ENCODE measurements at regions not wholly inside any gene's neighbourhood (a gene's known extent, or its start where the extent isn't known, plus 50 kb on each side); places are given as distances from the start of the nearest gene placed in this dataset.

GRCh38 chr5:8098081-8098480, 229.1 kb downstream of the MTRR start:
- TF ChIP-seq EZH2 (IDR thresholded peaks at IDR 0.05; ENCODE audit: low read length): no peak
- TF ChIP-seq, protein P1, sequence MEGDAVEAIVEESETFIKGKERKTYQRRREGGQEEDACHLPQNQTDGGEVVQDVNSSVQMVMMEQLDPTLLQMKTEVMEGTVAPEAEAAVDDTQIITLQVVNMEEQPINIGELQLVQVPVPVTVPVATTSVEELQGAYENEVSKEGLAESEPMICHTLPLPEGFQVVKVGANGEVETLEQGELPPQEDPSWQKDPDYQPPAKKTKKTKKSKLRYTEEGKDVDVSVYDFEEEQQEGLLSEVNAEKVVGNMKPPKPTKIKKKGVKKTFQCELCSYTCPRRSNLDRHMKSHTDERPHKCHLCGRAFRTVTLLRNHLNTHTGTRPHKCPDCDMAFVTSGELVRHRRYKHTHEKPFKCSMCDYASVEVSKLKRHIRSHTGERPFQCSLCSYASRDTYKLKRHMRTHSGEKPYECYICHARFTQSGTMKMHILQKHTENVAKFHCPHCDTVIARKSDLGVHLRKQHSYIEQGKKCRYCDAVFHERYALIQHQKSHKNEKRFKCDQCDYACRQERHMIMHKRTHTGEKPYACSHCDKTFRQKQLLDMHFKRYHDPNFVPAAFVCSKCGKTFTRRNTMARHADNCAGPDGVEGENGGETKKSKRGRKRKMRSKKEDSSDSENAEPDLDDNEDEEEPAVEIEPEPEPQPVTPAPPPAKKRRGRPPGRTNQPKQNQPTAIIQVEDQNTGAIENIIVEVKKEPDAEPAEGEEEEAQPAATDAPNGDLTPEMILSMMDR (optimal IDR thresholded peaks at IDR 0.05 in 1 of 3, IDR thresholded peaks at IDR 0.05 in 1 of 3, conservative IDR thresholded peaks at IDR 0.05 in 1 of 3; ENCODE audit: extremely low read depth in 1 of 3, insufficient read depth in 2 of 3, low read length in 3 of 3): no peak
- Histone ChIP-seq H3K27ac (ENCODE audit: control insufficient read depth, insufficient read depth, low read length) (no peak overlapping the region), H3K79me2 (ENCODE audit: control insufficient read depth, insufficient read depth, low read length) (no peaks in the 10 kb centered on the region), H3K27me3 (ENCODE audit: control insufficient read depth, extremely low read depth, insufficient read depth, low read length) (no peaks in the 10 kb centered on the region), H3K9ac (ENCODE audit: control insufficient read depth, extremely low read depth, insufficient read depth, low read length) (no peak overlapping the region), H4K20me1 (ENCODE audit: control insufficient read depth, extremely low read depth, insufficient read depth, low read length) (no peaks in the 10 kb centered on the region), H3K9me3 (ENCODE audit: control insufficient read depth, low read depth, low read length) (no peaks in the 10 kb centered on the region), H3K4me2 (ENCODE audit: control insufficient read depth, extremely low read depth, insufficient read depth, low read depth, low read length) (no peak overlapping the region), H3K4me1 (ENCODE audit: control insufficient read depth, extremely low read depth, insufficient read depth, low read length) (no peaks in the 10 kb centered on the region), H2AFZ (ENCODE audit: control insufficient read depth, low read length) (no peak overlapping the region), H3K36me3 (ENCODE audit: control insufficient read depth in 2 of 2, extremely low read depth in 1 of 2, insufficient read depth in 2 of 2, low read length in 2 of 2) (no peaks in the 10 kb centered on the region), H3K9me1 (ENCODE audit: control insufficient read depth, extremely low read depth, insufficient read depth, low read length) (no peaks in the 10 kb centered on the region), H3K4me3 (ENCODE audit: control insufficient read depth in 2 of 3, extremely low read depth in 1 of 3, insufficient read depth in 2 of 3, low read depth in 1 of 3, low read length in 3 of 3) (no peak overlapping the region)
- DNase-seq (ENCODE audit: low read depth, low spot score) (no peak), FAIRE-seq (no peak)
- dilution Hi-C loops (cut with MboI; ENCODE audit: extremely low pct_ligation_motif_present, low sequenced_read_pairs): no loop called here

DNA sequence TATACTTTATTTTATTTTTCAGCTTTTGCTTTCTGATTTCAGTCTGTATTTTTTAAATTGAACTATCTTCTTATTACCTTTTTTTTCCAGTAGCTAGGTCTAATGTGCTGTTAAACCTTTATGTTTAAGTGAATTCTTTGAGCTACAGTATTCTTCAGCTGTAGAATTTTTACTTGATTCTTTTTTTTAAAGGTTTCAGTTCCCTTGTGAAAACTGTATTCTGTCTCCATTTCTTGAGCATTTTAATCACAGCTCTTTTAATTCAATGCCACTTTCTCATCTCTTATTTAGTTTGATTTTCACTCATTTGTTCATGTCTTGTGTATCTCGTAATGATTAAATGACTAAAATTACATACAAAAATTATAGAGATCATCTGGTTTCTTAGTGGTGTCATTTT, 233.8 kb downstream of the MTRR start:
- H3K79me2 ChIP-seq (ENCODE audit: control insufficient read depth, insufficient read depth, low read length): no peaks in the 10 kb centered on the region
- no peak overlapping the region for H3K4me3 ChIP-seq (ENCODE audit: control insufficient read depth in 2 of 3, extremely low read depth in 1 of 3, insufficient read depth in 2 of 3, low read depth in 1 of 3, low read length in 3 of 3)
- no peaks in the 10 kb centered on the region for H3K9me3 ChIP-seq (ENCODE audit: control insufficient read depth, low read depth, low read length)
- no peak overlapping the region for H2AFZ ChIP-seq (ENCODE audit: control insufficient read depth, low read length)
- no peaks in the 10 kb centered on the region for H3K9me1 ChIP-seq (ENCODE audit: control insufficient read depth, extremely low read depth, insufficient read depth, low read length)
- H4K20me1 ChIP-seq (ENCODE audit: control insufficient read depth, extremely low read depth, insufficient read depth, low read length): no peaks in the 10 kb centered on the region
- no peak overlapping the region for H3K27ac ChIP-seq (ENCODE audit: control insufficient read depth, insufficient read depth, low read length)
- DNase-seq (ENCODE audit: low read depth, low spot score) (no peak), FAIRE-seq (no peak)
- no peak overlapping the region for H3K4me2 ChIP-seq (ENCODE audit: control insufficient read depth, extremely low read depth, insufficient read depth, low read depth, low read length)
- dilution Hi-C loops (cut with MboI; ENCODE audit: extremely low pct_ligation_motif_present, low sequenced_read_pairs): no loop called here
- H3K36me3 ChIP-seq (ENCODE audit: control insufficient read depth in 2 of 2, extremely low read depth in 1 of 2, insufficient read depth in 2 of 2, low read length in 2 of 2): no peaks in the 10 kb centered on the region
- H3K4me1 ChIP-seq (ENCODE audit: control insufficient read depth, extremely low read depth, insufficient read depth, low read length): no peaks in the 10 kb centered on the region
- no peaks in the 10 kb centered on the region for H3K27me3 ChIP-seq (ENCODE audit: control insufficient read depth, extremely low read depth, insufficient read depth, low read length)
- no peak for TF ChIP-seq EZH2 (IDR thresholded peaks at IDR 0.05; ENCODE audit: low read length)
- TF ChIP-seq, protein P1 (optimal IDR thresholded peaks at IDR 0.05 in 1 of 3, IDR thresholded peaks at IDR 0.05 in 1 of 3, conservative IDR thresholded peaks at IDR 0.05 in 1 of 3; ENCODE audit: extremely low read depth in 1 of 3, insufficient read depth in 2 of 3, low read length in 3 of 3): no peak
- H3K9ac ChIP-seq (ENCODE audit: control insufficient read depth, extremely low read depth, insufficient read depth, low read length): no peak overlapping the region

Data from keratinocyte (primary cell).